BJ (cell line): ENCODE measurements at regions not wholly inside any gene's neighbourhood (a gene's known extent, or its start where the extent isn't known, plus 50 kb on each side); places are given as distances from the start of the nearest gene placed in this dataset.

ENCODE experiments used
- CTCF ChIA-PET: fragments of 350-600 bp; formaldehyde crosslinking; extraction: SDS; loops from one replicate; lab custom pipeline; 2021; ENCODE audit warnings: antibody characterized with exemption, inconsistent platforms; lab: Yijun Ruan, JAX
- POLR2A ChIA-PET: fragments of 300-600 bp; sonication (Branson Sonifier 250); formaldehyde crosslinking; extraction: SDS; loops from one replicate; lab custom pipeline; 2021; ENCODE audit warnings: antibody characterized with exemption; lab: Charles Lee
- DNase-seq: peaks from one replicate; pipeline ENCODE4 v3.0.0-alpha.2; 2011; ENCODE audit warnings: low read depth
- H3K27me3 ChIP-seq: 2 replicates; pipeline ENCODE4 v1.6.0; 2011; ENCODE audit warnings: low read length; ENCODE audit not compliant: control insufficient read depth, insufficient read depth
- H3K36me3 ChIP-seq: 2 replicates; pipeline ENCODE4 v1.5.1; 2011; ENCODE audit warnings: low read length; ENCODE audit not compliant: control insufficient read depth, insufficient read depth
- H3K4me3 ChIP-seq: 2 replicates; pipeline ENCODE4 v1.5.1; 2011; ENCODE audit warnings: low read depth, mild to moderate bottlenecking, control low read depth, low read length
- CTCF ChIP-seq: IDR thresholded peaks from 2 replicates; pipeline ENCODE4 v1.5.1; 2011; ENCODE audit warnings: low read depth, mild to moderate bottlenecking, control low read depth, inconsistent platforms, low read length, moderate library complexity; ENCODE audit not compliant: insufficient read depth

GRCh38 chr13:34671137-34671536 is 270.9 kb upstream of the NBEA start:
- no peak overlapping the region for H3K4me3 ChIP-seq
- no peaks in the 10 kb centered on the region; the same call in 1 of the 2 replicates for H3K27me3 ChIP-seq
- POLR2A ChIA-PET, result no interaction called here
- CTCF ChIA-PET, result no interaction called here
- DNase-seq, result no peak
- TF ChIP-seq CTCF, result no peak
- H3K36me3 ChIP-seq, result no peaks in the 10 kb centered on the region

- Histone ChIP-seq H3K27me3 (no peaks in the 10 kb centered on the region; the same call in 1 of the 2 replicates), H3K4me3 (no peak overlapping the region), H3K36me3 (no peaks in the 10 kb centered on the region)
- no peak for DNase-seq
- ChIA-PET CTCF (no interaction called here), POLR2A (no interaction called here)
- no peak for TF ChIP-seq CTCF
Observed at GRCh38 chr13:34672631-34673030, 269.4 kb upstream of the NBEA start.

- no peak for TF ChIP-seq CTCF
- no peak for DNase-seq
- CTCF ChIA-PET, result no interaction called here
- H3K36me3 ChIP-seq, result no peaks in the 10 kb centered on the region
- H3K4me3 ChIP-seq, result no peak overlapping the region
- POLR2A ChIA-PET, result no interaction called here
- H3K27me3 ChIP-seq, result no peaks in the 10 kb centered on the region; the same call in 1 of the 2 replicates
Observed at GRCh38 chr13:34675626-34676025, 266.4 kb upstream of the NBEA start.

DNA sequence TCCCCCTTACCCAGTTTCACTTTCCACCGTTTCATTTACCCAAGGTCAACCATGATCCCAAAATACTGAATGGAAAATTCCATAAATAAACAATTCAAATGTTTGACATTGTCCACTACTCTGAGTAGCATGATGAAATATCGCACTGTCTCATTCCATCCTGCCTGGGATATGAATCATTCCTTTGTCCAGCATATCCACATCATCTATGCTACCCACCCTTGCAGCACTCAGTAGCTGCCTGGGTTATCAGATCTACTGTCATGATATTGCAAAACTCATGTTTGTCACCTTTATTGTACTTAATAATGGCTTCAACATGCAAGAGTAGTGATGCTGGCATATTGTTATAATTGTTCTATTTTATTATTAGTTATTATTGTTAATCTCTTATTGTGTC is 263.9 kb upstream of the NBEA start:
- ChIA-PET POLR2A (no interaction called here), CTCF (no interaction called here)
- Histone ChIP-seq H3K27me3 (no peaks in the 10 kb centered on the region; the same call in 1 of the 2 replicates), H3K4me3 (no peak overlapping the region), H3K36me3 (no peaks in the 10 kb centered on the region)
- TF ChIP-seq CTCF, result no peak
- DNase-seq, result no peak

GRCh38 chr13:34681405-34681955 is 260.6 kb upstream of the NBEA start:
- no peak overlapping the region for H3K4me3 ChIP-seq
- CTCF ChIA-PET, result no interaction called here
- POLR2A ChIA-PET, result no interaction called here
- TF ChIP-seq CTCF, result no peak
- no peaks in the 10 kb centered on the region for H3K36me3 ChIP-seq
- DNase-seq, result no peak
- no peaks in the 10 kb centered on the region for H3K27me3 ChIP-seq
